ENCODE measurements at regions not wholly inside any gene's neighbourhood (a gene's known extent, or its start where the extent isn't known, plus 50 kb on each side); places are given as distances from the start of the nearest gene placed in this dataset.

DNA sequence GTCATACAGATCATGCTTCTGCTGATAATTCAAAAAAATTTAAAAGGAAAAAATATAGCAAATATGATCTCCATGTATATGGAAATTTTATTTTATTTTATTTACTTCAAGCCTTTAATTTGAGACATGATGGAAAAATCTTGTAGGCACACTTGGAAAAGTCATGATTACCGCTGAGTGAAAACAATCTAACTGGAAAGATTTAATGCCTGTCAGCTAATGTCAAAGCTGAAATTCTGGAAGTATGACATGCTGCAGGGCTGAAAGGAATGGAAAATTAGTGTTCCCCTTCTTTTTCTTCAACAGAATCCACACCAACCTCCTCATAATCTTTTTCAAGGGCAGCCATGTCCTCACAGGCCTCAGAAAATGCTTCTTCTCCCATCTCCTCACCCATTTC lies 58.2 kb downstream of the RPRM start:
- no peak for DNase-seq
- no peaks in the 10 kb centered on the region for H3K36me3 ChIP-seq
- no peaks in the 10 kb centered on the region for H3K27me3 ChIP-seq
- no peaks in the 10 kb centered on the region for H3K4me1 ChIP-seq
- no peaks in the 10 kb centered on the region for H3K9me3 ChIP-seq
- no peak for TF ChIP-seq CTCF (IDR thresholded peaks at IDR 0.05)
- no peak for TF ChIP-seq POLR2A (IDR thresholded peaks at IDR 0.05)
- no peak overlapping the region for H3K27ac ChIP-seq
- no peak overlapping the region for H3K4me3 ChIP-seq

DNA sequence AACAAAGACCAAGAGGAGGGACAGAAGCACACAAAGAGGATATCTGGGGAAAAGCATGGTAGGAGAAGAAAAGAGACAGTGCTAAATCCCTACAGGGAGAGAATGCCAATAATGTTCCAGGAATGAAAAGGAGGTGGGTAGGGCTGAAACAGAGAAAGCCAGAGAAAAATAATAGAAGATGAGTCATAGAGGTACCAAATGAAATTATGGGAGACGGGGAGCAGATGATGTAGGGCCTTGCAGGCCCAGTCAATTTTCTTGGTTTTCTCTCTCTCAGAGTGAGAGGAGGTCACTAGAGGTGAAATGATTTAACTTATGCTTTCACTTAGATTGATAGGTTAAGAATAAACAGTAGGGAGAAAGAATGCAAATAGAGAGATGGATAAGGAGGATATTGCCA lies 61.5 kb downstream of the RPRM start:
- no peaks in the 10 kb centered on the region for H3K27me3 ChIP-seq
- H3K9me3 ChIP-seq: no peaks in the 10 kb centered on the region
- DNase-seq: no peak
- TF ChIP-seq CTCF (IDR thresholded peaks at IDR 0.05) (no peak), POLR2A (IDR thresholded peaks at IDR 0.05) (no peak)
- no peaks in the 10 kb centered on the region for H3K4me1 ChIP-seq
- no peaks in the 10 kb centered on the region for H3K36me3 ChIP-seq
- H3K27ac ChIP-seq: no peak overlapping the region
- H3K4me3 ChIP-seq: no peak overlapping the region

DNA sequence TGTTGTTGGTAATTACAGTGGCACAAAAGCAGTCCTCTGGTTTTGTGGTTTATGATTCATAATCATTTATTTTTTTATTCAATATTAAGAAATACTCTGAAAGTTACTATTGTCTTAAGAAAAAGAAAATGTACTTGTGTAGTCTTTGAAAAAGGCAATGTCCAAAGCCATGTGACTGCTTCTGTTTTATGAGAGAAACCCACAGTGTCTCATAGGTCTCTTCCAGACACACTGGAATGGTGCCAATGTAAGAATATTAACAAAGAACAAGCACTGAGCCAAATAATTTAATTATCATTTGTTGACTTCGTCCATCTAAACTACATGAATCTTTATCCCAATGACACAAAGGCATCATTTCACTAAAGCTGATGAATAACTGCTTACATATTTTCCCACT lies 62.5 kb downstream of the RPRM start:
- H3K27me3 ChIP-seq: no peaks in the 10 kb centered on the region
- no peak overlapping the region for H3K27ac ChIP-seq
- no peak for DNase-seq
- no peak overlapping the region for H3K4me3 ChIP-seq
- H3K36me3 ChIP-seq: no peaks in the 10 kb centered on the region
- TF ChIP-seq POLR2A (IDR thresholded peaks at IDR 0.05): no peak
- no peak for TF ChIP-seq CTCF (IDR thresholded peaks at IDR 0.05)
- H3K4me1 ChIP-seq: no peaks in the 10 kb centered on the region
- no peaks in the 10 kb centered on the region for H3K9me3 ChIP-seq

GRCh38 chr2:153408710-153409385 lies 69.7 kb downstream of the RPRM start:
- no peaks in the 10 kb centered on the region for H3K4me1 ChIP-seq
- no peak overlapping the region for H3K4me3 ChIP-seq
- TF ChIP-seq POLR2A (IDR thresholded peaks at IDR 0.05): no peak
- TF ChIP-seq CTCF (IDR thresholded peaks at IDR 0.05): no peak
- no peak overlapping the region for H3K27ac ChIP-seq
- no peaks in the 10 kb centered on the region for H3K9me3 ChIP-seq
- H3K36me3 ChIP-seq: no peaks in the 10 kb centered on the region
- DNase-seq: no peak
- H3K27me3 ChIP-seq: no peaks in the 10 kb centered on the region

DNA sequence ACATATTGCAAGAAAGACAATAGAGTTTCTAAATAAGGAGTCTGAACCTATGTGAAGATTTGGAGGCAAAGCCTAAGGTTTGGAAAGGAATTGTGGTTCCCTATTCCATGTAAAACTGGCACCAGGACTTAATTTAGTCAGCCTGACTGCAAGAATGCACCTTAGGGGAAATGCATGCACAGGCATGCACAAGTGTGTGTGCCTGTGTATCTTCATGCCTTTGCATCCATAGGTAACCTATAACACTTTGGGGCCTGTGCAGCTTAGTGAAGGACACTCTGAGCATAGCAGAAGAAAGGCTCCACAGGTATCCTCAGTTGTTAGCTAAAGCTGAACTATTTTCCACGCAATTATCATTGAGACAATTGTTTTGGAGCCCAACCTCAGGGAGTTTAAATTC lies 73.4 kb downstream of the RPRM start:
- H3K4me1 ChIP-seq: no peaks in the 10 kb centered on the region
- no peak overlapping the region for H3K4me3 ChIP-seq
- DNase-seq: no peak
- TF ChIP-seq CTCF (IDR thresholded peaks at IDR 0.05) (no peak), POLR2A (IDR thresholded peaks at IDR 0.05) (no peak)
- no peaks in the 10 kb centered on the region for H3K9me3 ChIP-seq
- no peak overlapping the region for H3K27ac ChIP-seq
- H3K27me3 ChIP-seq: no peaks in the 10 kb centered on the region
- no peaks in the 10 kb centered on the region for H3K36me3 ChIP-seq

DNA sequence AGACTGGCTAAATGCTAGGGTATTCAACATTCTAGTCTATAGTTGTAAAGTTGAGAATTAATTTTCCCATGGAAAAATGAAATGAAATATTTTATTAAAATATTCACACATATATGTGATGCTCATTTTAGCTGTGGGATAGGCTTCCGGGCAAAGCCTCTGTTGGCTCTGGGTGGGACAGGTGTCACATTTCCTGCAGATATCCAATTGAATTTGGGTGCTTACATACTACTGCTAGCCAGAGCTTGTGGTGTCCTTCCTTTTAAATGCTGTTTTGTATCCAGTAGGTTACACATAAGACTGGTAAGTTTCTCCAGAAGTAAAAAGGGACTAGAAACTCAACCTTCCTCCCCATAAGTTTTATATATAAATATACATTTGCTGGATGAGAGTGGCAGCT lies 73.8 kb downstream of the RPRM start:
- Histone ChIP-seq H3K9me3 (no peaks in the 10 kb centered on the region), H3K27ac (no peak overlapping the region), H3K27me3 (no peaks in the 10 kb centered on the region), H3K4me3 (no peak overlapping the region), H3K36me3 (no peaks in the 10 kb centered on the region), H3K4me1 (no peaks in the 10 kb centered on the region)
- no peak for DNase-seq
- TF ChIP-seq CTCF (IDR thresholded peaks at IDR 0.05): no peak
- TF ChIP-seq POLR2A (IDR thresholded peaks at IDR 0.05): no peak

Measured in Peyer's patch (tissue), 4 donors.